ENCODE measurements at regions not wholly inside any gene's neighbourhood (a gene's known extent, or its start where the extent isn't known, plus 50 kb on each side); places are given as distances from the start of the nearest gene placed in this dataset.

DNA sequence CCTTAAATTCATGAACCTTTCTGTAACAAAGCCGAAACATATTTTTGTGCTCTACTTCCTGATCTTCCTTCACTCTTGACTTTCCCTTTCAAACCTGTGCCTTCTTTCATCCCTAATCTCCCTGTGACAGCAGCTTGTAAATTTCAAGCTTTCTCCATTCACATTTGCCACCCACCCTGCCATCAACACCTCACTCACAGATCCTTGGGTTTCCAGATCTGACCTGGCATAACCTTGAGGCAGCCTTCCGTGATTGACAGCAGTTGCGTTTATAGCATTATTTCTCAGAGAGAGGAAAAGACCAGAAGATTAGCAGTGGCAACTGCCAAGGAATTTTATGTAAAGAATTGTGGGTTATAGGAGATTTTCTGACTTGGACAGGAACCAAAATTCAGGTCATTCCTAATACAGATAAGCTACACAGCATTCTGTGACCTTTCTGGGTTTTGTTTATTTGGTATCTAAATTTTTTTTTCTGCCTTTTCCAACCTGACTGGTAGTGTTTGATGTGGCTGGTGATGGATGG, 260.0 kb downstream of the NR2F1-AS1 start:
- no peaks in the 10 kb centered on the region for H3K9me3 ChIP-seq (replicated peaks; ENCODE audit: control insufficient read depth, insufficient read depth, low read length)
- no peak overlapping the region for H3K4me3 ChIP-seq
- in situ Hi-C loops (cut with MboI) (no loop called here), intact Hi-C loops (cut with micrococcal nuclease; ENCODE audit: unreplicated experiment) (no loop called here)
- no peaks in the 10 kb centered on the region for H4K20me1 ChIP-seq (ENCODE audit: control insufficient read depth, insufficient read depth)
- no peak for FAIRE-seq
- H3K9ac ChIP-seq (ENCODE audit: control insufficient read depth, insufficient read depth, low read length), result no peak overlapping the region
- TF ChIP-seq SMC3 (IDR thresholded peaks at IDR 0.05; ENCODE audit: borderline replicate concordance, low read length), result no peak
- RAD21 ChIA-PET (ENCODE audit: unreplicated experiment), result no interaction called here
- no peak for DNase-seq (ENCODE audit: low read depth, low spot score)
- no peaks in the 10 kb centered on the region for H3K79me2 ChIP-seq (ENCODE audit: control insufficient read depth, insufficient read depth, low read length)
- SMC1A ChIA-PET (ENCODE audit: uncharacterized antibody, unreplicated experiment), result no interaction called here
- H3K27me3 ChIP-seq (replicated peaks in 1 of 2; ENCODE audit: control insufficient read depth in 2 of 2, insufficient read depth in 2 of 2, low read length in 1 of 2), result no peaks in the 10 kb centered on the region
- no peaks in the 10 kb centered on the region for H3K36me3 ChIP-seq (ENCODE audit: control insufficient read depth in 2 of 2, insufficient read depth in 2 of 2, low read length in 1 of 2)
- 36% methylated on average over 3 of the region's 3 CpGs for WGBS (ENCODE audit: insufficient coverage, insufficient replicate concordance, low lambda C conversion rate, missing lambda C conversion rate)
- ATAC-seq, result no peak
- H3K27ac ChIP-seq (ENCODE audit: control insufficient read depth, insufficient read depth), result no peak overlapping the region
- POLR2A ChIA-PET, result no interaction called here
- H3K4me2 ChIP-seq (ENCODE audit: control insufficient read depth, insufficient read depth), result no peak overlapping the region
- H2AFZ ChIP-seq (ENCODE audit: control insufficient read depth, low read depth, low read length), result no peak overlapping the region
- no TSS peak for BruUV-seq (replicated peaks)
- H3K4me1 ChIP-seq (ENCODE audit: control insufficient read depth, insufficient read depth, low read length), result no peaks in the 10 kb centered on the region
- CTCF ChIA-PET, result no interaction called here

DNA sequence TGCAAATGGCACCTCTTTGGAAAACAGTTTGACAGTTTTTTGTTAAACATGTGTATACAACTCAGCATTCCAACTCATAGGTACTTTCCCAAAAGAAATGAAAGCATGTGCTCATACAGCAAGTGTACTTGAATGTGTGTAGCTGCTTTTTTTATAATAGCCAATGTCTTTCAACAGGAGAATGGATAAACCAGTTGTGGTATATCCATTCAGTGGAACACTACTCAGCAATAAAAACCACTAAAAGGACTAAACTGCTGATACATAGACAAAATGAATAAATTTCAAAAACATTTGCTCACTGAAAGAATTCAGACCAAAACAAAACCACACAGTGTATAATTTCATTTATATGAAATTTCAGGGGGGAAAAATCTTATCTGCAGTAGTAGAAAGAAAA, 267.3 kb downstream of the NR2F1-AS1 start:
- FAIRE-seq (no peak), DNase-seq (ENCODE audit: low read depth, low spot score) (no peak), ATAC-seq (no peak)
- TF ChIP-seq CREB1 (IDR thresholded peaks at IDR 0.05; ENCODE audit: low read depth), result no peak
- TF ChIP-seq FOS (IDR thresholded peaks at IDR 0.05; ENCODE audit: borderline replicate concordance, extremely low read depth, insufficient read length), result no peak
- TF ChIP-seq BCL3 (IDR thresholded peaks at IDR 0.05; ENCODE audit: borderline replicate concordance, insufficient read depth, low read depth, low read length, poor library complexity, severe bottlenecking), result no peak
- no peak for TF ChIP-seq HDAC2 (IDR thresholded peaks at IDR 0.05)
- TF ChIP-seq PBX3 (IDR thresholded peaks at IDR 0.05; ENCODE audit: insufficient replicate concordance, low read depth, low read length), result no peak
- TF ChIP-seq LARP7 (IDR thresholded peaks at IDR 0.05), result no peak
- no peak for TF ChIP-seq TCF3 (IDR thresholded peaks at IDR 0.05; ENCODE audit: borderline replicate concordance, insufficient read depth, low read depth, low read length)
- no peak for TF ChIP-seq EGR1 (IDR thresholded peaks at IDR 0.05; ENCODE audit: borderline replicate concordance in 1 of 2, low read depth in 2 of 2, low read length in 2 of 2)
- no peak for TF ChIP-seq NFYB (IDR thresholded peaks at IDR 0.05; ENCODE audit: insufficient read depth, low read depth, low read length)
- no peak for TF ChIP-seq ZZZ3 (IDR thresholded peaks at IDR 0.05; ENCODE audit: control insufficient read depth, insufficient read length, low read depth)
- no peak for TF ChIP-seq POLR2AphosphoS5 (IDR thresholded peaks at IDR 0.05; ENCODE audit: low read length)
- TF ChIP-seq JUNB (IDR thresholded peaks at IDR 0.05), result no peak
- no peak for TF ChIP-seq SMAD5 (IDR thresholded peaks at IDR 0.05; ENCODE audit: low read depth)
- no peak for TF ChIP-seq NRF1 (conservative IDR thresholded peaks at IDR 0.05; ENCODE audit: low read depth, low read length)
- no peak for TF ChIP-seq MAX (IDR thresholded peaks at IDR 0.05; ENCODE audit: low read depth, low read length)
- no peak for TF ChIP-seq SPI1 (IDR thresholded peaks at IDR 0.05; ENCODE audit: borderline replicate concordance, insufficient read depth, low read depth, low read length)
- TF ChIP-seq BCL11A (IDR thresholded peaks at IDR 0.05; ENCODE audit: low read depth, low read length), result no peak
- ChIA-PET SMC1A (ENCODE audit: uncharacterized antibody, unreplicated experiment) (no interaction called here), POLR2A (no interaction called here), RAD21 (ENCODE audit: unreplicated experiment) (no interaction called here), CTCF (no interaction called here)
- no peak overlapping the region for H3K4me3 ChIP-seq
- H3K27ac ChIP-seq (ENCODE audit: control insufficient read depth, insufficient read depth), result no peak overlapping the region
- no peaks in the 10 kb centered on the region for H3K4me1 ChIP-seq (ENCODE audit: control insufficient read depth, insufficient read depth, low read length)
- BruUV-seq (replicated peaks), result no TSS peak
- H3K9ac ChIP-seq (ENCODE audit: control insufficient read depth, insufficient read depth, low read length), result no peak overlapping the region
- H3K27me3 ChIP-seq (replicated peaks in 1 of 2; ENCODE audit: control insufficient read depth in 2 of 2, insufficient read depth in 2 of 2, low read length in 1 of 2), result no peaks in the 10 kb centered on the region
- H3K79me2 ChIP-seq (ENCODE audit: control insufficient read depth, insufficient read depth, low read length), result no peaks in the 10 kb centered on the region
- in situ Hi-C loops (cut with MboI), result no loop called here
- intact Hi-C loops (cut with micrococcal nuclease; ENCODE audit: unreplicated experiment), result no loop called here
- no peaks in the 10 kb centered on the region for H3K36me3 ChIP-seq (ENCODE audit: control insufficient read depth in 2 of 2, insufficient read depth in 2 of 2, low read length in 1 of 2)
- H2AFZ ChIP-seq (ENCODE audit: control insufficient read depth, low read depth, low read length), result no peak overlapping the region
- no peaks in the 10 kb centered on the region for H4K20me1 ChIP-seq (ENCODE audit: control insufficient read depth, insufficient read depth)
- no peaks in the 10 kb centered on the region for H3K9me3 ChIP-seq (replicated peaks; ENCODE audit: control insufficient read depth, insufficient read depth, low read length)
- no peak overlapping the region for H3K4me2 ChIP-seq (ENCODE audit: control insufficient read depth, insufficient read depth)

All from GM12878 (cell line).